MM.1S (cell line): ENCODE measurements at regions not wholly inside any gene's neighbourhood (a gene's known extent, or its start where the extent isn't known, plus 50 kb on each side); places are given as distances from the start of the nearest gene placed in this dataset.

Experiments used
- EZH2 ChIP-seq: fragments of 300-600 bp; sonication (generic); optimal IDR thresholded peaks from 2 replicates; pipeline ENCODE3; 2017; ENCODE audit warnings: low read depth, mild to moderate bottlenecking, antibody characterized with exemption, low read length, mixed read lengths
- EZH2phosphoT487 ChIP-seq: fragments of 300-600 bp; sonication (generic); IDR thresholded peaks from 2 replicates; pipeline ENCODE4 v1.6.1; 2018; ENCODE audit warnings: antibody characterized with exemption, low read length
- TF ChIP-seq, protein P1 (sequence below): fragments of 300-600 bp; sonication (generic); IDR thresholded peaks from 2 replicates; pipeline ENCODE4 v1.5.1; 2016; ENCODE audit warnings: antibody characterized with exemption, low read length, mixed read lengths

- TF ChIP-seq, protein P1, sequence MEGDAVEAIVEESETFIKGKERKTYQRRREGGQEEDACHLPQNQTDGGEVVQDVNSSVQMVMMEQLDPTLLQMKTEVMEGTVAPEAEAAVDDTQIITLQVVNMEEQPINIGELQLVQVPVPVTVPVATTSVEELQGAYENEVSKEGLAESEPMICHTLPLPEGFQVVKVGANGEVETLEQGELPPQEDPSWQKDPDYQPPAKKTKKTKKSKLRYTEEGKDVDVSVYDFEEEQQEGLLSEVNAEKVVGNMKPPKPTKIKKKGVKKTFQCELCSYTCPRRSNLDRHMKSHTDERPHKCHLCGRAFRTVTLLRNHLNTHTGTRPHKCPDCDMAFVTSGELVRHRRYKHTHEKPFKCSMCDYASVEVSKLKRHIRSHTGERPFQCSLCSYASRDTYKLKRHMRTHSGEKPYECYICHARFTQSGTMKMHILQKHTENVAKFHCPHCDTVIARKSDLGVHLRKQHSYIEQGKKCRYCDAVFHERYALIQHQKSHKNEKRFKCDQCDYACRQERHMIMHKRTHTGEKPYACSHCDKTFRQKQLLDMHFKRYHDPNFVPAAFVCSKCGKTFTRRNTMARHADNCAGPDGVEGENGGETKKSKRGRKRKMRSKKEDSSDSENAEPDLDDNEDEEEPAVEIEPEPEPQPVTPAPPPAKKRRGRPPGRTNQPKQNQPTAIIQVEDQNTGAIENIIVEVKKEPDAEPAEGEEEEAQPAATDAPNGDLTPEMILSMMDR, result no peak
- no peak for TF ChIP-seq EZH2phosphoT487
- TF ChIP-seq EZH2, result no peak
Measured at GRCh38 chr13:71124230-71124629, 742.8 kb downstream of the DACH1 start.
